AG20443 (cell line): ENCODE measurements at regions not wholly inside any gene's neighbourhood (a gene's known extent, or its start where the extent isn't known, plus 50 kb on each side); places are given as distances from the start of the nearest gene placed in this dataset.

Experiments used
- DNase-seq: peaks from one replicate; pipeline ENCODE4 v3.0.0; 2012; ENCODE audit warnings: low spot score, mixed read lengths

DNA sequence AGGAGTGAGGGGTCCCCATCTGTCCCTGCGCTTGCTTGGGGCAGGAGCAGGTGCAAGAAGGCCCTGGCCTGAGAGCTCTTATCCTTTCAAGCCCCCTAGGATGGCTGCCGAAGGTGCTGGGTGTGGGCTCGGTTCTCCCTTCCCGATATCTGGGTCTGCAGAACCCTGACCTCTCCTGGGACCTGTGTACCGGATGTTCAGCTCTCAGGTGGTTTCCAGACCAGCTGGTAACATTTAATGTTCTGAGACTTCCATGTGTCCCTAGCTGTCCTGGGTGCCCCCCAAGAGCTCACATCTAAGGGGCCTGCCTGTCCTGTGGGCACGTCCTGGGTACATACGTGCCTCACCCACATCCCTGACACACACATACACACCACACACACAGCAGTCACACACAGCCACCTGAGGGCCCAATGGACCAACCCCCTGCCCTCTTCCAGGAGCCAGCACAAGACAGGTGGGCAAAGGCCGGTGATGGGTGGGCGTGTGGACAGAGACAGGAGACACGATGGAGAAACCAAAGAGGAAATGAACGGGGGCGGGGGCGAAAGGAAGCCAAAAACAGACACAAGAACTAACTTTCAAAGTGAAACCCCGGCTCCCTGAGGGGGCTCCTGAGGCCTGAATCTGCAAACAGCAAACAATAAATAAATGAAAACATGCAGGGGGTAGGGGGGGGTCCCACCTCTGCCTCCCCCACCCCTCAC is 124.3 kb downstream of the PTPRS start:
- DNase-seq = no peak

GRCh38 chr19:5215431-5215830 is 125.2 kb downstream of the PTPRS start:
- DNase-seq = no peak

DNA sequence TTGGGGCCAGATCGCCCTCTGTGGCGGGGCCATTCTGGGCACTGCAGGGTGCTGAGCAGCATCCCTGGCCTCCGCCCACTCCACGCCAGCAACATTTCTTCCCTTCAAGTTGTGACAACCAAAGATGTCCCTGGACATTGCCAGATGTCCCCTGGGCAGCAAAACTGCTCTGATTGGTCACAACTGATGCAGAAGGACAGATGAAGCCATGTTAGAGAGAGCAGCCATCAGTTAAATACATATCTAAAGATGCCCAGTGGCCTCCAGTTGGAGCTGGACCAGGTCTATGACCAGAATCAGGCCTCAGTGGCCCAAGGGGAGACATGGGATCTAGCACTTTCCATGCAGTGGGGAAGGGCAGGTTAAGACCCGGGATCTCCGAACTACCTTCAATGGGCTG is 125.7 kb downstream of the PTPRS start:
- no peak for DNase-seq

DNA sequence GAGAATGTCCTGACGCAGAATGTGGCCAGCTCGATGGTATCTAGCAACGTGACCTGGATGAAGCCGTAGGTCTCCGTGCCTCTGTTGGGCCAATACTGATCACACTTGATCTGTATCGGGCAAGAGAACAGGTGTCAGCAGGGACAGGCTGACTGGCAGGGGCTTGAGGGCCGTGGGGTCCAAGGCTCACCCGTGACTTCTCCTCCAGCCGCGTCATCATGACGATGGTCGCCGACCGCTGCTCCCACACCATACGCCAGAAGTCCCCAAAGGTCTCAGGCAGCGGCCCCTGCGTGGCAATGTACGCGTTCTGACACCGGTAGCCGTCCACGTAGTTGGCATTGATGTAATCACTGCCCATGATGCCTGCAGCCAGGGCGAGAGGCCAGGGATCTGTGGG is 126.2 kb downstream of the PTPRS start:
- DNase-seq = no peak

- DNase-seq = no peak
Measured at GRCh38 chr19:5213667-5214066, 126.9 kb downstream of the PTPRS start.

- DNase-seq = no peak
Measured at GRCh38 chr19:5212101-5212500, 128.5 kb downstream of the PTPRS start.

DNA sequence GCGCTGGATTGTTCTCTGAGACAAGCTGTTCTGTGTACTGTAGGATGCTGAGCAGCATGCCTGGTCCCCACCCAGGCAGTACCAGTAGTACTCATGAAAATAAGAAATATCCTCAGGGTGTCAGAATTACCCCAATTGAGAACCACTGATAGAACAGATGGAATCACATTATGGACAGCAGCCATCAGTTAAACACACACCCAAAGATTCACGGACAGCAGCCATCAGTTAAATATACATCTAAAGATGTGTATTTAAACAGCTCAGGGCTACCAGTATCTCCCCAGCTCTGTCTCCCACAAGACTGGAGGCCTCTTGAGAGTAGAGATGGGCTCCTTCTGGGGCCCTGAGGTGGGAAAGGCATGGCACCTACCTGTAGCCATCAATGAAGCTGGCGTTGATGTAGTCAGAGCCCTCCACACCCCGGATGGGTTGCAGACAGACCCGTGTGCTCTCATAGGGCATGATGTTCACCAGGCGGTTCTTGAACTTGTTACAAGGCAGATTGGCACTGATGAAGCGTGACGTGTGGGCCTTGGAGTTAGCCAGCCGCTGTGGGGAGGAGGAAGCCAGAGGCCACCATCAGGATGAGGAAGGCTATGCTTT is 129.3 kb downstream of the PTPRS start:
- DNase-seq = no peak

GRCh38 chr19:5210556-5210955 is 130.1 kb downstream of the PTPRS start:
- DNase-seq = no peak

DNA sequence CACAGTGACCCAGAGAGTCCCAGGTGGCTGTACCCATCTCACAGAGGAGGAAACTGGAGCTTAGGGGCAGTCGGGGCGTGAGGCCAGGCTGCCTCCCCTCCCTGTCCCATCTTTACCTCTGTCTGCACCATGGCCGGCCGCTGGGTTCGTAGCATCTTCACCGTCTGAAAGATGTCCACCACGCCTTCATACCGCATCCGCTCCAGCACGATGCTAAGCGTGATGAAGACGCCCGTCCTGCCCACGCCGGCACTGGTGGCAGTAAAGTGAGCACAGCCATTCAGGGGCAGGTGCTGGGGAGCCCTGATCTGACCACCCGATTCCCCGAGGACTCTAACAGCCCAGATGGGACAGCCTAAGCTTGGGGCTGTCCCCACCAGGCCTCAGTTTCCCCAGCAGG is 132.8 kb downstream of the PTPRS start:
- DNase-seq = no peak

DNA sequence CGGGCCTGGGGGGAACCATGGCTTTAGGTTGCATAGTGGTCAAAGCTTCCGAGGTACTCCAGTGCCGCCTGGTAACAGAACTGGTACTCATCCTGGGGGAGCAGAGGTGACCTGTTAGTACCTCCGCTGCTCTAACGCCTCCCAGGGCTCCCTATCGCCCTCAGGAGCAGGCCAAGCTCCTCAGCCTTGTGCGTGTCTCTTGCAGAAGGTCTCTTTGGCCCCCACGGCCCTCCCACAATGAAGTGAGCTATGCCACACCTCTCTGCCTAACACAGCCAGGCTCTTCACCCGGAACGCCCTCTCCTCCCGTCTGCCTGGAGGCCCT is 133.9 kb downstream of the PTPRS start:
- DNase-seq = no peak

GRCh38 chr19:5205937-5206750 is 134.5 kb downstream of the PTPRS start:
- no peak for DNase-seq

DNA sequence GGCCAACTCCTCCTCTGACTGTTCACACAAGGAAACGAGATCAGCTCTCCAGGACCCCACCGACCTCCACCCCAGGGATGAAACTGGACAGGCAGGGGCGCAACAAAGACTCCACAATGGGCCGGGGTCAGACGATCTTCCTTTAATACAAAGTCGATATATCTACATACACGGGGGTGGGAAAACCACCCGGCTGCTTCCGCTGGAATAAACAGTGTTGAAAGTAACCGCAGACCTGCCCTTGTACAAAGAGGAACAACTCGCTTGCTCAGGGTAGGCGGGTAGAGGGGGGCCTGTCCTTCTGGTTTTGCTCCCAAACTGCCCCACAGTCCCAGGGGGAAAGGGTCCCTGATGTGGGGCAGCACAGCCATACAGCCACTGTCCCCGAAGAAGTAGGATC is 135.2 kb downstream of the PTPRS start:
- no peak for DNase-seq

DNA sequence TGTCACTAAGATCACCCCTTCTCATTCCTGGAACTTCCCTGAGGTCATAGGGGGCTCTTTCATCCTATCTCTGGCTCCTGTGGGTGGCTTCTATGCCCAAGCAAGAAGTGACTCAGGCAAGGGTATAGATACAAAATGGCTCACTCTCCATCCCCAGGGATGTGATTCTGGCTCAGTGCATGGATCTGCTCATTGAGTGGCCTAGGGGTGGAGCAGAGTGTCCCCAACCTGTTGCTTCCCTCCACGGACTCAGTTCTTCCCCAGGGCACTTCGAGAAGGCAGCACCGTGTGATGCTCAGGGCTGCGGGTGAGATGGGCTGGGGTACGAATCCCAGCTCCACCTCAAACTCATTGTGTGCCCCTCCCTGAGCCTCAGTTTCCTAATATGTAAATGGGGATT is 136.4 kb downstream of the PTPRS start:
- DNase-seq = no peak
